Adrenal gland (tissue), 9 donors: ENCODE measurements at regions not wholly inside any gene's neighbourhood (a gene's known extent, or its start where the extent isn't known, plus 50 kb on each side); places are given as distances from the start of the nearest gene placed in this dataset.
"Not testable (repeated sequence)": the region's sequence is repeated elsewhere in the genome, so short reads cannot be mapped to it uniquely, and the experiment has no call there.

ENCODE experiments used
- DNase-seq, 7 donors: peaks; one replicate each; pipeline ENCODE4 v3.0.0-alpha.2; 2019 to 2020
- H3K27ac ChIP-seq, 5 donors: fragments of 200-600 bp; sonication (generic) in 4 of 5; 1 replicate in 3 of 5; 2 replicates in 2 of 5; pipeline versions ENCODE4 v1.5.1 to v1.8.0; 2016 to 2020; ENCODE audit warnings: mild to moderate bottlenecking in 1 of 5
- H3K27me3 ChIP-seq: fragments of 200-600 bp; 2 replicates; pipeline ENCODE4 v1.8.0; 2021
- H3K36me3 ChIP-seq, 2 donors: fragments of 200-600 bp; replicated peaks in 1 of 2; 1 replicate in 1 of 2; 2 replicates in 1 of 2; pipeline versions ENCODE4 v1.5.1 to v1.8.0; 2018 to 2022
- H3K4me1 ChIP-seq, 2 donors: fragments of 200-600 bp; replicated peaks in 1 of 2; 1 replicate in 1 of 2; 2 replicates in 1 of 2; pipeline versions ENCODE4 v1.5.1 to v1.8.0; 2018 to 2021
- H3K4me3 ChIP-seq, 4 donors: fragments of 200-600 bp; sonication (generic) in 3 of 4; one replicate each; pipeline ENCODE4 v1.5.1; 2016 to 2018
- H3K9me3 ChIP-seq, 3 donors: fragments of 200-600 bp; sonication (generic) in 1 of 3; replicated peaks in 1 of 3; 1 replicate in 2 of 3; 2 replicates in 1 of 3; pipeline versions ENCODE4 v1.5.1 to v1.8.0; 2016 to 2021
- CTCF ChIP-seq, 6 experiments: fragments of 450-650 bp in 4 of 6; fragments of 200-600 bp in 2 of 6; sonication (generic) in 1 of 6; IDR thresholded peaks; 1 replicate in 5 of 6; 2 replicates in 1 of 6; pipeline versions ENCODE4 v1.5.1 to v1.8.0; 2016 to 2021; ENCODE audit warnings: antibody characterized with exemption in 6 of 6, mild to moderate bottlenecking in 2 of 6, moderate library complexity in 1 of 6
- POLR2A ChIP-seq, 2 donors: fragments of 450-650 bp; IDR thresholded peaks; one replicate each; pipeline ENCODE4 v1.6.1; 2017; ENCODE audit warnings: antibody characterized with exemption in 2 of 2, mild to moderate bottlenecking in 2 of 2, moderate library complexity in 1 of 2
- WGBS, 4 donors: extraction: QIAGEN DNeasy Blood & Tissue Kit in 2 of 4; methylation state at CpG; one replicate each; pipeline versions ENCODE4 v1.1.5 to v1.1.7; 2013 to 2017; 5-methylcytosine and 5-hydroxymethylcytosine counted together
- intact Hi-C, 2 donors: fragments of 100-400 bp; cut with DNase I; formaldehyde crosslinking; loops; one replicate each; pipeline versions ENCODE4 v1.14.1 to v1.15.0; 2022 to 2023
- donor health status: healthy with polysubstance abuse.
- donor health status: Bipolar disorder and iron deficiency.
- donor health status: DM: yes; HTN: yes; CAD: no.
- donor health status: DM: no; HTN: no; CAD: no.
- donor health status: DM: no; HTN: no; CAD: no.

- WGBS, 4 donors, result 21 to 35% (median 28%) methylated on average over 4 to 9 of the region's 9 CpGs
These were observed 273.0 kb upstream of the TEKT4 start for GRCh38 chr2:94598075-94598713.

GRCh38 chr2:94600929-94601328, 270.3 kb upstream of the TEKT4 start:
- H3K27ac ChIP-seq, DNase-seq, H3K9me3 ChIP-seq, H3K4me1 ChIP-seq, H3K4me3 ChIP-seq, H3K36me3 ChIP-seq, intact Hi-C loops, H3K27me3 ChIP-seq: not testable (repeated sequence)
- WGBS, 4 donors, result 61 to 87% (median 66%) methylated on average over 2 to 4 of the region's 4 CpGs

More at GRCh38 chr2:94598075-94598713, 273.0 kb upstream of the TEKT4 start:
- H3K27me3 ChIP-seq, H3K36me3 ChIP-seq, H3K9me3 ChIP-seq, H3K27ac ChIP-seq, H3K4me3 ChIP-seq, H3K4me1 ChIP-seq, intact Hi-C loops: not testable (repeated sequence)
- peak in 1 of 7 donors; percentile 19 for DNase-seq

- Histone ChIP-seq H3K27me3 (no peaks in the 10 kb centered on the region), H3K36me3 (no peaks in the 10 kb centered on the region)
These were observed 268.8 kb upstream of the TEKT4 start for GRCh38 chr2:94602466-94602865.

GRCh38 chr2:94622113-94622618, 249.1 kb upstream of the TEKT4 start:
- 54 to 95% (median 66%) methylated on average over 27 to 39 of the region's 39 CpGs for WGBS, 4 donors
- intact Hi-C loops, result no loop called here
- H3K36me3 ChIP-seq, result no peaks in the 10 kb centered on the region
- no peaks in the 10 kb centered on the region for H3K4me1 ChIP-seq
- no peak for DNase-seq
- no peak for TF ChIP-seq CTCF (IDR thresholded peaks at IDR 0.05)
- TF ChIP-seq POLR2A (IDR thresholded peaks at IDR 0.05), result no peak
- peaks cover 5% of the 10 kb centered on the region for H3K27me3 ChIP-seq
- no peak overlapping the region for H3K4me3 ChIP-seq
- H3K27ac ChIP-seq, result no peak overlapping the region
- no peaks in the 10 kb centered on the region for H3K9me3 ChIP-seq

More at GRCh38 chr2:94602466-94602865, 268.8 kb upstream of the TEKT4 start:
- Histone ChIP-seq H3K4me1 (no peaks in the 10 kb centered on the region), H3K27ac (no peak overlapping the region), H3K4me3 (no peak overlapping the region), H3K9me3 (no peaks in the 10 kb centered on the region)
- TF ChIP-seq CTCF (IDR thresholded peaks at IDR 0.05), result no peak
- TF ChIP-seq POLR2A (IDR thresholded peaks at IDR 0.05), result no peak
- 81 to 88% (median 85%) methylated on average over 3 to 7 of the region's 7 CpGs for WGBS, 4 donors
- DNase-seq, result no peak
- intact Hi-C loops, result no loop called here

- H3K4me3 ChIP-seq, H3K4me1 ChIP-seq, intact Hi-C loops, H3K36me3 ChIP-seq, H3K9me3 ChIP-seq, DNase-seq, H3K27ac ChIP-seq, H3K27me3 ChIP-seq: not testable (repeated sequence)
- WGBS, 4 donors, result 36 to 43% (median 40%) methylated on average over 1 of the region's 1 CpG
These were observed 242.3 kb upstream of the TEKT4 start for GRCh38 chr2:94628953-94629352.

GRCh38 chr2:94641397-94641796, 229.8 kb upstream of the TEKT4 start:
- DNase-seq, intact Hi-C loops, H3K4me1 ChIP-seq, H3K27me3 ChIP-seq, H3K36me3 ChIP-seq, H3K9me3 ChIP-seq, H3K4me3 ChIP-seq, H3K27ac ChIP-seq: not testable (repeated sequence)
- WGBS, 4 donors, result 49 to 67% (median 55%) methylated on average over 1 to 2 of the region's 2 CpGs

- H3K4me3 ChIP-seq, H3K4me1 ChIP-seq, DNase-seq, H3K27me3 ChIP-seq, H3K36me3 ChIP-seq, H3K27ac ChIP-seq, intact Hi-C loops, H3K9me3 ChIP-seq: not testable (repeated sequence)
- WGBS, 4 donors, result 61 to 63% (median 62%) methylated on average over 5 of the region's 5 CpGs
These were observed 219.1 kb upstream of the TEKT4 start for GRCh38 chr2:94652131-94652530.

GRCh38 chr2:94669858-94670257, 201.4 kb upstream of the TEKT4 start:
- H3K4me1 ChIP-seq, H3K36me3 ChIP-seq, H3K27ac ChIP-seq, H3K27me3 ChIP-seq, H3K4me3 ChIP-seq, DNase-seq, H3K9me3 ChIP-seq, intact Hi-C loops: not testable (repeated sequence)
- WGBS, 4 donors, result 36 to 83% (median 77%) methylated on average over 1 of the region's 1 CpG

- H3K27me3 ChIP-seq, H3K9me3 ChIP-seq, DNase-seq, intact Hi-C loops, H3K4me3 ChIP-seq, H3K36me3 ChIP-seq, H3K27ac ChIP-seq, H3K4me1 ChIP-seq: not testable (repeated sequence)
- WGBS, 4 donors, result 77 to 86% (median 80%) methylated on average over 3 of the region's 3 CpGs
These were observed 177.0 kb upstream of the TEKT4 start for GRCh38 chr2:94694236-94694635.
